ENCODE measurements at regions not wholly inside any gene's neighbourhood (a gene's known extent, or its start where the extent isn't known, plus 50 kb on each side); places are given as distances from the start of the nearest gene placed in this dataset.

- CTCF ChIA-PET = interaction anchor here (0.6 to 7.0 kb wide), 5 partner anchors 18 to 580 kb away, joined by 3 to 96 read pairs (median 51); partner anchors contain the start of gene IKZF1
- Mint-ChIP-seq H3K27me3 (ENCODE audit: low read depth) (no peaks in the 10 kb centered on the region), H3K9me3 (no peaks in the 10 kb centered on the region), H3K4me3 (no peak overlapping the region), H3K4me1 (ENCODE audit: low read depth) (peaks cover 96% of the 10 kb centered on the region), H3K36me3 (ENCODE audit: low read depth) (no peaks in the 10 kb centered on the region), H3K27ac (peak overlapping the region; percentile 92)
- intact Hi-C loops (cut with micrococcal nuclease) = loop anchor here (5.0 kb wide), 1 partner anchor 454 kb away; no protein-coding TSS in a partner anchor
- DNase-seq = peak; percentile 66
These were observed 96.0 kb upstream of the IKZF1 start for GRCh38 chr7:50208378-50208982.

DNA sequence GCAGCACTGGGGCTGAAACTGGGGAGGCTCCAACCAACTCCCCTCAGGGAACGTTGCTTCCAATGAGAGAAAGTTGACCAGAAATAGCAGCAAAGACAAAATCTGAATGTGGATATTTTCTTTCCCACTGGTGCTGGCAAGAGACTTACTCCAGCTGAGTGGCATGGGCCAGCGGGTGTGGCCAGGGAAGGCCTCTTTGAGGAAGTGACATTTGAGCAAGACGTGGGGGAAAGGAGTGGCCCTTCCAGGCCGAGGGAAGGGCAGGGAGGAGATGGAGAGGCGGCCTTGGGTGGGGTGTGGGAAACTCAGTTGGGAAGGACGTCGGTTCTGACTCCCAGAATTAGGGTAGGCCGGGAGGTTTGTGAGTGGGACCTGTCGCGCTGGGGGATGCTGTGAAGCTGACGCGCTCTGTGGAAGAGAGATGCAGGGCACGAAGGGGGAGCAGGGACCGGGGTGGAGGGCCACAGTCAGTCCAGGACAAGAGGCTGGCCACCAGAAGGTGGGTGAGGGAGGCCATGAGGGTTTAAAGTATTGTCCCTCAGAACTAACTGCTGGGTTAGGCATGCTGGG, 96.7 kb upstream of the IKZF1 start:
- Mint-ChIP-seq H3K4me1 (ENCODE audit: low read depth) (peaks cover 93% of the 10 kb centered on the region), H3K9me3 (no peaks in the 10 kb centered on the region), H3K27me3 (ENCODE audit: low read depth) (no peaks in the 10 kb centered on the region), H3K27ac (peak overlapping the region; percentile 92), H3K36me3 (ENCODE audit: low read depth) (no peaks in the 10 kb centered on the region), H3K4me3 (no peak overlapping the region)
- no peak for DNase-seq
- CTCF ChIA-PET = interaction anchor here (0.6 to 8.5 kb wide), 16 partner anchors 11 to 581 kb away, joined by 3 to 106 read pairs (median 27); partner anchors contain the start of gene IKZF1
- intact Hi-C loops (cut with micrococcal nuclease) = loop anchor here (2.0 to 5.0 kb wide), 2 partner anchors 455 to 915 kb away; no protein-coding TSS in a partner anchor

DNA sequence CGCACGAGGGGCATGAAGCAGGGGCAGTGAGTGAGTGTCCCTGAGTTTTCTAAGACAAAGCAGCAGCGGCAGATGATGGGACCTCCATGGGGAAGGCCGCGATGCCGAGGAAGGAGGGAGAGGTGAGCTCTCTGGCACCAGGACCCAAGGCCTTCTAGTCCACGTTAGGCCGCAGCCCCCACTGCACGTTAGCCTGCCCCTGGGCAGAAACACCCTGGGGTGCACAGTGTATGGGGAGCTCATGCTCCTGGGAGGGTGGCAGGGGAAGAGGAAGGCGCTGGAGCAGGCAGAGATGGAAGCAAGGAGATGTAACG, 97.3 kb upstream of the IKZF1 start:
- peak overlapping the region; percentile 92 for H3K27ac Mint-ChIP-seq
- H3K4me3 Mint-ChIP-seq = no peak overlapping the region
- H3K36me3 Mint-ChIP-seq (ENCODE audit: low read depth) = no peaks in the 10 kb centered on the region
- intact Hi-C loops (cut with micrococcal nuclease) = loop anchor here (2.0 to 5.0 kb wide), 2 partner anchors 455 to 916 kb away; no protein-coding TSS in a partner anchor
- H3K4me1 Mint-ChIP-seq (ENCODE audit: low read depth) = peaks cover 88% of the 10 kb centered on the region
- CTCF ChIA-PET = interaction anchor here (0.8 to 8.5 kb wide), 23 partner anchors 12 to 243 kb away, joined by 3 to 106 read pairs (median 15); partner anchors contain the start of genes FIGNL1 and IKZF1
- H3K27me3 Mint-ChIP-seq (ENCODE audit: low read depth) = no peaks in the 10 kb centered on the region
- DNase-seq = no peak
- H3K9me3 Mint-ChIP-seq = no peaks in the 10 kb centered on the region

DNA sequence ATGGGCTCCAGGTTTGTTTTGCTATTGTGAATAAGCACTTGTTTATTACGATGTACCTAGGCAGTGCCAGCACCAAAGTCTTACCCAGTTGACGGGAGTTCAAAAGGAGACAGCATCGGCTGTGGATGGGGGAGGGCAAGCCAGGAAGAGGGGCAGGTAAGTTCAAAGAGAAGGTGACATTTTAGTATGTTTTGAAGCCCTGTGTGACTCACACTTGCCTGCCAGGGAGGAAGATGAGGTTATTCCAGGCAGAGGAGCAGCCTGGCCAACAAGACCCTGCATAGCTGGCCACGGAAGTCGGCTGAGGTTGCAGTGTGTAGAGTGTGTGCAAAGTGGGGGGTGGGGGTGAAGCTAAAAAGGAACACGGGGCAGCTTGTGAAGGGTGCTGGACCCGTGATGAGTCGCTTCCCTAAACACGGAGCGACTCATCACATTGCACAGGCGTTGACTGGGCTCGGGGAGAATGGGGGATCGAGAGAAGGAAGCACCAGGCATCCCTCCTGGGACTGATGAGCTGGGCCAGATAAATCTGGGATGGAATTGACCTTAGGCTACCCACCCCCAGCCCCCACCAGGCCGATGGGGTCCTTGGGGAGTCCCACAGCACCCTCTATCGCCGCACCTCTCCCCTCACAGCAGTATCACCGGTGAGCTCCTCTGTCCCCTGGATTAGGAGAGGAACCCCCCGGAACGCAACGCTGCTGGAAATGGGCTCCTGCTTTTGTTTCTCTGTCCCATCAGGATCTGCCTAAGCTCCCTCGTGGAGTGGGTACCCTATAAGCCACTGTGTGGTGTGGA, 97.9 kb upstream of the IKZF1 start:
- Mint-ChIP-seq H3K9me3 (no peaks in the 10 kb centered on the region), H3K27ac (peak overlapping the region; percentile 92), H3K36me3 (ENCODE audit: low read depth) (no peaks in the 10 kb centered on the region), H3K4me3 (peak overlapping the region; percentile 51), H3K4me1 (ENCODE audit: low read depth) (peaks cover 86% of the 10 kb centered on the region), H3K27me3 (ENCODE audit: low read depth) (no peaks in the 10 kb centered on the region)
- intact Hi-C loops (cut with micrococcal nuclease) = loop anchor here (1.0 to 5.0 kb wide), 12 partner anchors 22 to 916 kb away; no protein-coding TSS in a partner anchor
- CTCF ChIA-PET = interaction anchor here (0.8 to 8.5 kb wide), 41 partner anchors 10 to 261 kb away, joined by 3 to 106 read pairs (median 7); partner anchors contain the start of genes FIGNL1, IKZF1 and ZPBP
- DNase-seq = peak; percentile 92

- Mint-ChIP-seq H3K27me3 (ENCODE audit: low read depth) (no peaks in the 10 kb centered on the region), H3K4me3 (no peak overlapping the region), H3K36me3 (ENCODE audit: low read depth) (no peaks in the 10 kb centered on the region), H3K9me3 (no peaks in the 10 kb centered on the region), H3K4me1 (ENCODE audit: low read depth) (peaks cover 73% of the 10 kb centered on the region), H3K27ac (peak overlapping the region; percentile 92)
- no peak for DNase-seq
- CTCF ChIA-PET = interaction anchor here (0.6 to 8.5 kb wide), 45 partner anchors 8 to 263 kb away, joined by 3 to 106 read pairs (median 7); partner anchors contain the start of genes IKZF1 and ZPBP
- intact Hi-C loops (cut with micrococcal nuclease) = loop anchor here (1.0 to 5.0 kb wide), 7 partner anchors 63 to 457 kb away; no protein-coding TSS in a partner anchor
These were observed 99.5 kb upstream of the IKZF1 start for GRCh38 chr7:50205011-50205410.

DNA sequence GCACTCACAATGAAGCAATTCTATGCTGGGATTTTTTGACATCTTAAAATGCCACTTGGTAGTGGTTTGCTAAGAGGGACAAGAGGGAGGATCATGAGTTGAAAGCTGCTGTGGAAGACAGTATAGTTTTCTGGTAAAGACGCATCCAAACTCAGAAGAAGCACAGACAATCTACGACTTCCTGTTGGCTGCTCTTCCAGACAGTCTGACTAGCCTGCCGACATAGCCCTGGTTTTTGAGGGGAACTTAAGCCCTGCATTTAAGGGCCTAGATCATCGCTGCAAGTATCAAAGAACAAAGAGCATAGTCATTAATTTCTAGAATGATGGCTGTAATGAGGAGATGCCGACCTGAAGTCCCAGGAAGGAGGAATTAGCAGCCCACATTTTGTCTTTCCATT, 99.9 kb upstream of the IKZF1 start:
- Mint-ChIP-seq H3K4me3 (no peak overlapping the region), H3K27ac (peak overlapping the region; percentile 82), H3K36me3 (ENCODE audit: low read depth) (no peaks in the 10 kb centered on the region), H3K9me3 (no peaks in the 10 kb centered on the region), H3K27me3 (ENCODE audit: low read depth) (no peaks in the 10 kb centered on the region), H3K4me1 (ENCODE audit: low read depth) (peaks cover 73% of the 10 kb centered on the region)
- peak; percentile 41 for DNase-seq
- intact Hi-C loops (cut with micrococcal nuclease) = no loop called here
- CTCF ChIA-PET = interaction anchor here (0.7 to 8.5 kb wide), 23 partner anchors 14 to 216 kb away, joined by 3 to 106 read pairs (median 24); partner anchors contain the start of genes IKZF1 and ZPBP

DNA sequence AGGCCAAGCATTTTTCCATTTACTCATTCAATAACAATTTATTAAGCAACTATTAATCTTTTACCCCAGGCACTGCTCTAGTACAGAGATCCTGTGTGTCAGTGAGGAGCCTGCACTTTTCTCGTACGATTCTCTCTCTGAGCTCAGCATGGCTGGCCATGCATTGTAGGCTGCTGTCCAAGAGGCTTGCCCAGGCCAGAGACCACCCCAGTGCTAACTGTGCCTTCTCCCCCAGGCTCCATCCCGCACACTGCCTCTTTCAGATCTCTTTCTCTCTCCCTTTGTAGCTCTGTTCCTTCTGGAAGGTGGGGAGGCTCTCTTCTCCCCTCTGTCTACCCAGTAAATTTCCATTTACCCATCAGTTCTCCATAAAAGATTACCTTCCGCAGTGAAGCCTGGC, 101.0 kb upstream of the IKZF1 start:
- Mint-ChIP-seq H3K36me3 (ENCODE audit: low read depth) (no peaks in the 10 kb centered on the region), H3K9me3 (no peaks in the 10 kb centered on the region), H3K4me1 (ENCODE audit: low read depth) (peaks cover 76% of the 10 kb centered on the region), H3K4me3 (no peak overlapping the region), H3K27me3 (ENCODE audit: low read depth) (no peaks in the 10 kb centered on the region), H3K27ac (no peak overlapping the region)
- no peak for DNase-seq
- CTCF ChIA-PET = interaction anchor here (1.0 to 8.5 kb wide), 11 partner anchors 60 to 242 kb away, joined by 3 to 106 read pairs (median 6); partner anchors contain the start of gene ZPBP
- intact Hi-C loops (cut with micrococcal nuclease) = no loop called here

DNA sequence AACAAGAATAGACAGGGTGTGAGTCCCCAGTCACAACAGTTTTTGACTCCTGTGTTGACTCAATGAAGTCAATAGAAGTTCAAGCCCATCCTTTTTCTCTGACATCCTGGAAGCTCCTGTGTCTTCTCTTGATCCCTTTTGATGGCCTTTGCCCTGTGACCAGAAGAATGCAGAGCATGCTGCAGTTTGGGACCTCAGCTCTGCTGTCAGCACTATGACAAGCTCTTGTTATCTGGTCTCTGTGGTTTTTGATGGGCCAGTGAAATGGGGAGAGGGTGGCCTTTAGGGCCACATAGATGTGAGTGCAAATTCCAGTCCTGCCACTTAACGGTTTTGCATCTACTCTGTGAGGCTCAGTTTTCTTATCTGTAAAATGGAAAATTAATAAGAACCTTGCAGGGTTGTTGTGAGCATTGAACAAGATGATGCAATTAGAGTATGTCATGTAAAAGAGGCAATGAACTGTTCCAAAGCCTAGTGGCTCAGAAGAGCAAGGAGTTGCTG, 102.4 kb upstream of the IKZF1 start:
- no peak for DNase-seq
- H3K9me3 Mint-ChIP-seq = no peaks in the 10 kb centered on the region
- CTCF ChIA-PET = interaction anchor here (0.8 to 8.5 kb wide), 7 partner anchors 42 to 215 kb away, joined by 3 to 106 read pairs (median 7); partner anchors contain the start of gene ZPBP
- no peaks in the 10 kb centered on the region for H3K27me3 Mint-ChIP-seq (ENCODE audit: low read depth)
- no peaks in the 10 kb centered on the region for H3K36me3 Mint-ChIP-seq (ENCODE audit: low read depth)
- intact Hi-C loops (cut with micrococcal nuclease) = no loop called here
- H3K4me3 Mint-ChIP-seq = no peak overlapping the region
- no peak overlapping the region for H3K27ac Mint-ChIP-seq
- H3K4me1 Mint-ChIP-seq (ENCODE audit: low read depth) = peaks cover 74% of the 10 kb centered on the region

- DNase-seq = no peak
- intact Hi-C loops (cut with micrococcal nuclease) = loop anchor here (10.0 kb wide), 1 partner anchor 595 kb away; no protein-coding TSS in a partner anchor
- no peak overlapping the region for H3K4me3 Mint-ChIP-seq
- CTCF ChIA-PET = interaction anchor here (1.4 to 8.5 kb wide), 2 partner anchors 131 to 217 kb away, joined by 3 to 106 read pairs; no protein-coding TSS in a partner anchor
- H3K36me3 Mint-ChIP-seq (ENCODE audit: low read depth) = no peaks in the 10 kb centered on the region
- H3K27ac Mint-ChIP-seq = no peak overlapping the region
- no peaks in the 10 kb centered on the region for H3K27me3 Mint-ChIP-seq (ENCODE audit: low read depth)
- no peaks in the 10 kb centered on the region for H3K9me3 Mint-ChIP-seq
- H3K4me1 Mint-ChIP-seq (ENCODE audit: low read depth) = peaks cover 55% of the 10 kb centered on the region
These were observed 104.7 kb upstream of the IKZF1 start for GRCh38 chr7:50199824-50200223.

DNA sequence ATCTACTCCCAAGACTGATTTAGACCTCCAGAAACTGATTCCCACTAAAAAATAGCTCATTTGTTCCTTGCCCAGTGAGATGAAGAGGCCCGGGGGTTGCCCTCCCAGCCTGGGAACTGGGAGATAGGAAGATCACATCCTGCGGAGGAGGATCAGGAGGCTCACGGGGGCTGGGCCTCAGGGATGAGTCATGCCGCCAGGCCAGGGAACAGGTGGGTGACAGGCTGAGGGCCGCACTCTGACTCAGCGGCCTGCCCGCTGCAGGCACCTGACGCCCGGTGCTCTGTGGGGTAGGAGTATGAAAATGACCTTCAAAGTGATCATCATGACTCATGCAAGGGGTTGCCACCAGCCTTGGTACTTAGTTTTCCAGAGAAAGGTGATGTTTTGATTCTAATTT, 104.5 kb upstream of the ZPBP start:
- H3K4me3 Mint-ChIP-seq = no peak overlapping the region
- no peaks in the 10 kb centered on the region for H3K36me3 Mint-ChIP-seq (ENCODE audit: low read depth)
- CTCF ChIA-PET = interaction anchor here (1.3 to 2.5 kb wide), 2 partner anchors 8 to 220 kb away, joined by 4 to 11 read pairs; no protein-coding TSS in a partner anchor
- H3K27me3 Mint-ChIP-seq (ENCODE audit: low read depth) = no peaks in the 10 kb centered on the region
- H3K4me1 Mint-ChIP-seq (ENCODE audit: low read depth) = peaks cover 37% of the 10 kb centered on the region
- DNase-seq = peak; percentile 83
- H3K9me3 Mint-ChIP-seq = no peaks in the 10 kb centered on the region
- intact Hi-C loops (cut with micrococcal nuclease) = loop anchor here (1.0 to 10.0 kb wide), 6 partner anchors 41 to 926 kb away; partner anchors contain the start of gene FIGNL1
- peak overlapping the region; percentile 52 for H3K27ac Mint-ChIP-seq

- Mint-ChIP-seq H3K27ac (no peak overlapping the region), H3K4me3 (no peak overlapping the region), H3K27me3 (ENCODE audit: low read depth) (no peaks in the 10 kb centered on the region), H3K9me3 (no peaks in the 10 kb centered on the region), H3K4me1 (ENCODE audit: low read depth) (peaks cover 33% of the 10 kb centered on the region), H3K36me3 (ENCODE audit: low read depth) (no peaks in the 10 kb centered on the region)
- intact Hi-C loops (cut with micrococcal nuclease) = loop anchor here (1.0 to 10.0 kb wide), 6 partner anchors 40 to 927 kb away; partner anchors contain the start of gene FIGNL1
- no peak for DNase-seq
- CTCF ChIA-PET = interaction anchor here (1.0 to 2.5 kb wide), 3 partner anchors 9 to 221 kb away, joined by 4 to 11 read pairs (median 5); no protein-coding TSS in a partner anchor
These were observed 103.7 kb upstream of the ZPBP start for GRCh38 chr7:50196719-50197118.

Measured in activated naive CD4-positive, alpha-beta T cell treated with anti-CD3 and anti-CD28 coated beads for 36 hours (primary cell).